ENCODE measurements at regions not wholly inside any gene's neighbourhood (a gene's known extent, or its start where the extent isn't known, plus 50 kb on each side); places are given as distances from the start of the nearest gene placed in this dataset.

GRCh38 chr16:14347706-14348105, 276.6 kb downstream of the MRTFB start:
- Histone ChIP-seq H3K9ac (no peak overlapping the region), H3K4me2 (no peak overlapping the region), H3K27ac (no peak overlapping the region), H3K36me3 (ENCODE audit: insufficient read depth) (no peaks in the 10 kb centered on the region), H3K4me1 (ENCODE audit: low read depth, poor library complexity, severe bottlenecking) (peaks cover 10% of the 10 kb centered on the region), H3K4me3 (IDR thresholded peaks at IDR 0.05; ENCODE audit: insufficient read depth, low read depth, low read length) (no peak overlapping the region), H4K20me1 (ENCODE audit: insufficient read depth) (no peaks in the 10 kb centered on the region), H3K27me3 (ENCODE audit: insufficient read depth, low read depth) (no peaks in the 10 kb centered on the region), H3K79me2 (ENCODE audit: insufficient read depth, low read depth) (no peaks in the 10 kb centered on the region), H2AFZ (ENCODE audit: low read depth) (no peak overlapping the region)
- no peak for TF ChIP-seq CTCF (conservative IDR thresholded peaks at IDR 0.05; ENCODE audit: low read depth, low read length)

GRCh38 chr16:14346278-14347142, 275.4 kb downstream of the MRTFB start:
- Histone ChIP-seq H3K27me3 (ENCODE audit: insufficient read depth, low read depth) (no peaks in the 10 kb centered on the region), H3K9ac (no peak overlapping the region), H3K4me1 (ENCODE audit: low read depth, poor library complexity, severe bottlenecking) (peaks cover 10% of the 10 kb centered on the region), H3K4me2 (no peak overlapping the region), H3K4me3 (IDR thresholded peaks at IDR 0.05; ENCODE audit: insufficient read depth, low read depth, low read length) (no peak overlapping the region), H4K20me1 (ENCODE audit: insufficient read depth) (no peaks in the 10 kb centered on the region), H2AFZ (ENCODE audit: low read depth) (no peak overlapping the region), H3K36me3 (ENCODE audit: insufficient read depth) (no peaks in the 10 kb centered on the region), H3K27ac (no peak overlapping the region), H3K79me2 (ENCODE audit: insufficient read depth, low read depth) (no peaks in the 10 kb centered on the region)
- no peak for TF ChIP-seq CTCF (conservative IDR thresholded peaks at IDR 0.05; ENCODE audit: low read depth, low read length)

- Histone ChIP-seq H3K4me2 (no peak overlapping the region), H4K20me1 (ENCODE audit: insufficient read depth) (no peaks in the 10 kb centered on the region), H3K4me3 (IDR thresholded peaks at IDR 0.05; ENCODE audit: insufficient read depth, low read depth, low read length) (no peak overlapping the region), H3K36me3 (ENCODE audit: insufficient read depth) (no peaks in the 10 kb centered on the region), H3K9ac (no peak overlapping the region), H2AFZ (ENCODE audit: low read depth) (no peak overlapping the region), H3K4me1 (ENCODE audit: low read depth, poor library complexity, severe bottlenecking) (peaks cover 5% of the 10 kb centered on the region), H3K27me3 (ENCODE audit: insufficient read depth, low read depth) (no peaks in the 10 kb centered on the region), H3K79me2 (ENCODE audit: insufficient read depth, low read depth) (no peaks in the 10 kb centered on the region), H3K27ac (no peak overlapping the region)
- TF ChIP-seq CTCF (conservative IDR thresholded peaks at IDR 0.05; ENCODE audit: low read depth, low read length), result no peak
Measured at GRCh38 chr16:14345512-14346115, 274.5 kb downstream of the MRTFB start.

- Histone ChIP-seq H3K79me2 (ENCODE audit: insufficient read depth, low read depth) (no peaks in the 10 kb centered on the region), H3K4me1 (ENCODE audit: low read depth, poor library complexity, severe bottlenecking) (peaks cover 3% of the 10 kb centered on the region), H3K36me3 (ENCODE audit: insufficient read depth) (no peaks in the 10 kb centered on the region), H4K20me1 (ENCODE audit: insufficient read depth) (no peaks in the 10 kb centered on the region), H3K27ac (no peak overlapping the region), H3K27me3 (ENCODE audit: insufficient read depth, low read depth) (no peaks in the 10 kb centered on the region), H3K4me2 (no peak overlapping the region), H2AFZ (ENCODE audit: low read depth) (no peak overlapping the region), H3K9ac (no peak overlapping the region), H3K4me3 (IDR thresholded peaks at IDR 0.05; ENCODE audit: insufficient read depth, low read depth, low read length) (no peak overlapping the region)
- no peak for TF ChIP-seq CTCF (conservative IDR thresholded peaks at IDR 0.05; ENCODE audit: low read depth, low read length)
Measured at GRCh38 chr16:14344945-14345344, 273.8 kb downstream of the MRTFB start.

Measured in KMS-11 (cell line).